ENCODE measurements at regions not wholly inside any gene's neighbourhood (a gene's known extent, or its start where the extent isn't known, plus 50 kb on each side); places are given as distances from the start of the nearest gene placed in this dataset.

DNA sequence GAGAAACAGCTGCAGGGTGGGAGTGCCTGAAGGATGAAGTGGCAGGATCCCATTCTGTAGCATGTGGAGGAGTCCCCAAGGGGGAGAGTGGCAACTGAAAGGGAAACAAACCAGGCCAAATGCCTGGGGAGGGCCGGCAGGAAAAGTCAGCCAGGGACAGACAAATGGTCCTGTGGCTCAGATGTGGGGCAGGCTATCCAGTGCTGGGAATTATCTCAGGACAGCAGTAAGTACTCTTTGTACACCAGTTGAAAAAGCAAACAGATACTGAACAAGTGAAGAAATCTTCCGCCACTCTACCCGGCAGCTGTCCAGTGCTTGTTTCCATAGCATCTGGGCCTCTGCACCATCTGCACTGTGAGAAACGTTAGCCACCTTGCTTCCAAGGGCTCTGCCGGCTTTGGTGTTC, 408.9 kb downstream of the LRATD1 start:
- no peak for DNase-seq (ENCODE audit: extremely low spot score)
- no peak overlapping the region for H3K4me3 ChIP-seq
- 45% methylated on average over 5 of the region's 5 CpGs for whole genome bisulfite sequencing
- H3K27me3 ChIP-seq, result no peaks in the 10 kb centered on the region
- H3K36me3 ChIP-seq, result no peaks in the 10 kb centered on the region
- intact Hi-C loops (cut with DNase I), result loop anchor here (10.0 kb wide), 1 partner anchor 407 kb away; the partner anchor contains the start of gene LRATD1
- H3K4me1 ChIP-seq, result peaks cover 0 to 57% (median 45%) of the 10 kb centered on the region in 4 donors
- H3K9me3 ChIP-seq, result no peaks in the 10 kb centered on the region
- peak overlapping the region; percentile 30 to 75 (median 74) for H3K27ac ChIP-seq (replicated peaks in 1 of 4)
- TF ChIP-seq EP300 (IDR thresholded peaks at IDR 0.05) (no peak), POLR2AphosphoS5 (IDR thresholded peaks at IDR 0.05) (no peak), POLR2A (IDR thresholded peaks at IDR 0.05; ENCODE audit: low read depth) (no peak)
- TF ChIP-seq, protein P1, sequence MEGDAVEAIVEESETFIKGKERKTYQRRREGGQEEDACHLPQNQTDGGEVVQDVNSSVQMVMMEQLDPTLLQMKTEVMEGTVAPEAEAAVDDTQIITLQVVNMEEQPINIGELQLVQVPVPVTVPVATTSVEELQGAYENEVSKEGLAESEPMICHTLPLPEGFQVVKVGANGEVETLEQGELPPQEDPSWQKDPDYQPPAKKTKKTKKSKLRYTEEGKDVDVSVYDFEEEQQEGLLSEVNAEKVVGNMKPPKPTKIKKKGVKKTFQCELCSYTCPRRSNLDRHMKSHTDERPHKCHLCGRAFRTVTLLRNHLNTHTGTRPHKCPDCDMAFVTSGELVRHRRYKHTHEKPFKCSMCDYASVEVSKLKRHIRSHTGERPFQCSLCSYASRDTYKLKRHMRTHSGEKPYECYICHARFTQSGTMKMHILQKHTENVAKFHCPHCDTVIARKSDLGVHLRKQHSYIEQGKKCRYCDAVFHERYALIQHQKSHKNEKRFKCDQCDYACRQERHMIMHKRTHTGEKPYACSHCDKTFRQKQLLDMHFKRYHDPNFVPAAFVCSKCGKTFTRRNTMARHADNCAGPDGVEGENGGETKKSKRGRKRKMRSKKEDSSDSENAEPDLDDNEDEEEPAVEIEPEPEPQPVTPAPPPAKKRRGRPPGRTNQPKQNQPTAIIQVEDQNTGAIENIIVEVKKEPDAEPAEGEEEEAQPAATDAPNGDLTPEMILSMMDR (IDR thresholded peaks at IDR 0.05), result no peak

DNA sequence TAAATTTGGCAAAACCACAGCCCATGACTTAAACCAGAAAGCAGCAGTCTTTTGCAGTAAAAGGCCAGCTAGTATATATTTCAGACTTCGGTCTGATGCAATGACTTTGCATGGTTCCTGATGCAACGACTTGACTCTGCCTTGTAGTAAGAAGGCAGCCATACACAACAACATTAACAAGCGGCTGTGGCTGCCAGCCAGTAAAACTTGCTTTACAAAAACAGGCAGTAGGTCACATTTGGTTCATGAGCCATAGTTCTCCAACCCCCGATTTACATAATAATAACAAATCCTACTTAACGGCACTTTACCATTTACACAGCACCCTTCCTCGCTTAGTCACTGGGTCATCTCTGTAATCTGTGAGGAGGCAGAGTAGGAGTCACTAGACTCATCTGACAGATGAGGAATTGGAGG, 410.3 kb downstream of the LRATD1 start:
- no peak overlapping the region for H3K4me3 ChIP-seq
- no peak for TF ChIP-seq EP300 (IDR thresholded peaks at IDR 0.05)
- TF ChIP-seq POLR2AphosphoS5 (IDR thresholded peaks at IDR 0.05), result peak in 1 of 2 donors; percentile 30
- no peak for TF ChIP-seq POLR2A (IDR thresholded peaks at IDR 0.05; ENCODE audit: low read depth)
- TF ChIP-seq, protein P1 (IDR thresholded peaks at IDR 0.05), result no peak
- no peak for DNase-seq (ENCODE audit: extremely low spot score)
- WGBS, result 31% methylated on average over 6 of the region's 6 CpGs
- no peaks in the 10 kb centered on the region for H3K36me3 ChIP-seq
- H3K4me1 ChIP-seq, result peaks cover 0 to 57% (median 45%) of the 10 kb centered on the region in 4 donors
- peak overlapping the region; percentile 73 to 75 (median 74) for H3K27ac ChIP-seq (replicated peaks in 1 of 4)
- intact Hi-C loops (cut with DNase I), result loop anchor here (10.0 kb wide), 1 partner anchor 408 kb away; the partner anchor contains the start of gene LRATD1
- H3K27me3 ChIP-seq, result no peaks in the 10 kb centered on the region
- H3K9me3 ChIP-seq, result no peaks in the 10 kb centered on the region

DNA sequence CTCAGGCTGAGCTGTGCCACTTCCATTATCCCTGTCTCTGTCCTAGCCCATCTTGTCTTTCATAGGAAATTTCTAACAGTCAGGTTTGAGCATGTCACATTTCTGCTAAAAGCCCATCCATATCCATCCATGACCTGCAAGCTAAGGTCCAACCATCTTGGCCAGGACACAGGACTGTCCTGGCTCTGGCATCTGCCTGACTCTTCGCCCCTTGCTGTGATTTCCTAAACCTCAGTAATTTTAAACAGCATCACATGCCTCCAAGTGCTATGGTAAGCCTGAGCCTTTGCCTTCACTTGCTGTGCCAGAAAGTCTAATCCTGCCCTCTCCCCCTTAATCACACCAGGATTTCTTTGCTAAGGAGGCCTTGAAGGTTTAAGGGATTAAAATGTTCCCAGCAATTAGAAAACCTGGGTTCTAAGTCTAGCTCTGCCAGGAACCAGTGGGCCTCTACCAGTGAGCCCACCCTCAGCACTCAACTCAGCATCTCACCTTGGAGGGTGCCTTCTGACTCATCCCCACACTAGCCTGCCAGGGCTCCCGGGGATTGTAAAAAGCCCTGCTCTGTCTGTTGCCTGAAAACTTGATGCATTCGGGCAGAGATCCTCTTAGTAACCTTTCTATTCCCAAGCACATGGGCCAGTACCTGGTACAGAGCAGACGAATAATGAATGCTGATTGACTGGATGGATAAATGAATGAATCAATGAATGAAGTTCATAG, 411.0 kb downstream of the LRATD1 start:
- no peaks in the 10 kb centered on the region for H3K9me3 ChIP-seq
- 42% methylated on average over 4 of the region's 4 CpGs for WGBS
- H3K36me3 ChIP-seq, result no peaks in the 10 kb centered on the region
- TF ChIP-seq POLR2A (IDR thresholded peaks at IDR 0.05; ENCODE audit: low read depth), result no peak
- TF ChIP-seq, protein P1 (IDR thresholded peaks at IDR 0.05), result no peak
- TF ChIP-seq POLR2AphosphoS5 (IDR thresholded peaks at IDR 0.05), result no peak
- no peak for TF ChIP-seq EP300 (IDR thresholded peaks at IDR 0.05)
- intact Hi-C loops (cut with DNase I), result loop anchor here (10.0 kb wide), 1 partner anchor 409 kb away; the partner anchor contains the start of gene LRATD1
- no peak for DNase-seq (ENCODE audit: extremely low spot score)
- no peak overlapping the region for H3K4me3 ChIP-seq
- H3K4me1 ChIP-seq, result peaks cover 0 to 57% (median 45%) of the 10 kb centered on the region in 4 donors
- H3K27me3 ChIP-seq, result no peaks in the 10 kb centered on the region
- peak overlapping the region; percentile 73 to 75 (median 74) for H3K27ac ChIP-seq (replicated peaks in 1 of 4)

DNA sequence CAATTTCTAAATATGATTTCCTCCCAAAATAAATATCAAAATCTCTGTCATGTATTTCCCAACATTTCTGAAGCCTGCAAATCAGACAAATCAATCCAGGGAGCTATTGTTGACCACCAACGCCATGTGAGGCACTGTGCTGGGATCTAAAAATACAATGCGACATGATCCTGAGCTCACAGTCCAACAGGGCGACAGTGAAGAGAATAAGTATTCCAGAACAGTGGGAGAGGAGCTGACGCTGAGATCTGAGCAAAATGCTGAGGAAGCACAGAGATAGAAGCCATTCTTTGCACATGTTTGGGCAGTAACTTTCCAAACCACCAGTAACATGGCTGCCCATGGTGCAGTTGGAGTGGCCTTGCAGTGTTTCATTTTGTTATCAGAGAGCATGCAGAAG, 412.5 kb downstream of the LRATD1 start:
- Histone ChIP-seq H3K4me1 (peaks cover 0 to 42% (median 35%) of the 10 kb centered on the region in 4 donors), H3K36me3 (no peaks in the 10 kb centered on the region), H3K27me3 (no peaks in the 10 kb centered on the region), H3K4me3 (no peak overlapping the region), H3K9me3 (no peaks in the 10 kb centered on the region), H3K27ac (replicated peaks in 1 of 4) (no peak overlapping the region)
- no peak for TF ChIP-seq POLR2A (IDR thresholded peaks at IDR 0.05; ENCODE audit: low read depth)
- TF ChIP-seq POLR2AphosphoS5 (IDR thresholded peaks at IDR 0.05), result no peak
- no peak for TF ChIP-seq EP300 (IDR thresholded peaks at IDR 0.05)
- TF ChIP-seq, protein P1 (IDR thresholded peaks at IDR 0.05), result no peak
- peak; percentile 74 for DNase-seq (ENCODE audit: extremely low spot score)
- intact Hi-C loops (cut with DNase I), result loop anchor here (10.0 kb wide), 1 partner anchor 410 kb away; the partner anchor contains the start of gene LRATD1
- 92% methylated on average over 4 of the region's 4 CpGs for WGBS
